WI38 (cell line): ENCODE measurements at regions not wholly inside any gene's neighbourhood (a gene's known extent, or its start where the extent isn't known, plus 50 kb on each side); places are given as distances from the start of the nearest gene placed in this dataset.

Source experiments
- H3K4me3 ChIP-seq: 2 replicates; pipeline ENCODE4 v1.5.1; 2011; ENCODE audit warnings: low read depth, mild to moderate bottlenecking, control low read depth, low read length
- TF ChIP-seq, protein P1 (sequence below): IDR thresholded peaks from 2 replicates; pipeline ENCODE4 v1.5.1; 2012; ENCODE audit warnings: low read depth, mild to moderate bottlenecking, control low read depth, low read length

DNA sequence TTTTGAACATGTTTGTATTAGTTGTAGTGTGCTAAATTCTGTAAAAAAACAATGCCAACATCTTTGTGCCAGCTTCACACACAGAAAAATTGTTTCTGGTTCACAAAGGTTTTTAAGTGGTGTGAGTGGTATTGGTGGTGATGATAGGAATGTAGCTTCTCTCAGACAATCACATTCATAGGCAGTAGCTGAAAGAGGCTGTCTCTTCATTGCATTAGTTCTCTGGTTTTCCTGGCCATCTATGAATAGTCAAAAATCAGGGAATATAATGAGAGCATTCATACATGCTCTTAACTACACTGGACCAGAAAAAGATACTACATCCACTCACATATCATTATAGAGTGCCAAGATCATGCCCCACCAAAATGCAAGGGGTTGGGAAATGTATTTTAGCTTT, 433.5 kb downstream of the FLRT2 start:
- no peak overlapping the region for H3K4me3 ChIP-seq
- TF ChIP-seq, protein P1, sequence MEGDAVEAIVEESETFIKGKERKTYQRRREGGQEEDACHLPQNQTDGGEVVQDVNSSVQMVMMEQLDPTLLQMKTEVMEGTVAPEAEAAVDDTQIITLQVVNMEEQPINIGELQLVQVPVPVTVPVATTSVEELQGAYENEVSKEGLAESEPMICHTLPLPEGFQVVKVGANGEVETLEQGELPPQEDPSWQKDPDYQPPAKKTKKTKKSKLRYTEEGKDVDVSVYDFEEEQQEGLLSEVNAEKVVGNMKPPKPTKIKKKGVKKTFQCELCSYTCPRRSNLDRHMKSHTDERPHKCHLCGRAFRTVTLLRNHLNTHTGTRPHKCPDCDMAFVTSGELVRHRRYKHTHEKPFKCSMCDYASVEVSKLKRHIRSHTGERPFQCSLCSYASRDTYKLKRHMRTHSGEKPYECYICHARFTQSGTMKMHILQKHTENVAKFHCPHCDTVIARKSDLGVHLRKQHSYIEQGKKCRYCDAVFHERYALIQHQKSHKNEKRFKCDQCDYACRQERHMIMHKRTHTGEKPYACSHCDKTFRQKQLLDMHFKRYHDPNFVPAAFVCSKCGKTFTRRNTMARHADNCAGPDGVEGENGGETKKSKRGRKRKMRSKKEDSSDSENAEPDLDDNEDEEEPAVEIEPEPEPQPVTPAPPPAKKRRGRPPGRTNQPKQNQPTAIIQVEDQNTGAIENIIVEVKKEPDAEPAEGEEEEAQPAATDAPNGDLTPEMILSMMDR = no peak

DNA sequence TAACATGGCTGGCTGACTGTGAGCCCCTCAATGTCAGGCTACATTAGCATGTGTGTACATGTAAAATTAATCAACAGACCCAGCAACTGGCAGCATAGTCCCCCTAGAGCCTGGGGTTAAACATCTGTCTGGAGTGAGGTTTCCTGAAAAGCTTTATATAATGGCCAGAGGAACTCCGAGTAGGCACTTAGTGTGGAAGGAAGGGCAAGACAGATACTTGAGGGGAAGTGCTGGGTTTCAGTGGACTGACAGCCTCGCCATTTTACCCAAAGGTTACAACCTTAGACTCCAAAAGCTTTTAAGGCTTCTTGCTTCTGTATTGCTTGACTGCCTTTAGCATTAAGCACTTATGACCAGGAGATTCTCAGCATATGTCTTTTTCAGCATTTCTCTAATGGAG, 430.8 kb downstream of the FLRT2 start:
- H3K4me3 ChIP-seq = no peak overlapping the region
- TF ChIP-seq, protein P1 = no peak

DNA sequence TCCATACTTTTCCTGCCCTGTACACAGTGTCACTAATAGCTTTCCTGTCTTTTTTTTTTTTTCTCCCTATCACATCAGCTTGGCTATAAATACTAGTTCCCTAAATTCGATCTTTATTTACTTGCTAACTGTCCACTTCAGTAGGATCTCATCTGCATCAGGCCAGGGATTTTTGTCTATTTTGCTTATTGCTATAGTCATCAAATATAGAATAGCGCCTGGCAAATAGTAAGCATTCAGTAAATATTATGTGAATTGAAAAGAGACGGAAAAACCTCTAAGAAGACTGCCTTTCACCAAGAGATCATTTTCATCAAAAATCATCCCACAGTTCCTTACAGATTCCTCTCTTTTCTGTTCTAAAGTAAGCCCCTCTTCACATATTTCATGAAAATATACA, 429.1 kb downstream of the FLRT2 start:
- no peak overlapping the region for H3K4me3 ChIP-seq
- TF ChIP-seq, protein P1 = no peak

DNA sequence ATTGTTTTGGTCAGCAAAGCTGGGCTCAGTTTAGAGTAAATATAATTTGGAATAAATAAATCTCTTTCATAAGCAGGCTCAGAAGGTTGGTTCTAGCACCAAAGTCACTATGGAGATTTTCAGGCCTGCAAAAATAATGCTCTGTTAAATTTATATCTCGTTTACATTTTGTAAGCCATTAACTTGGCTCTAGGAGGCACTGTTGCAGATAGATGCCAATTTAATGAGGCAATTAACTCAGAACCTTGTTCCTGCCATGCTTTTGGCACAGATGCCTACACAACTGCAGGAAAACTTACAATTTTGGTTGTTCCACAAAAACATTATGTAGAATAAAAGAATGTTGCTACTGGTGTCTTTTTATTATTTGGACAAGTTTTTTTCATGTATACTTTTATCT, 428.1 kb downstream of the FLRT2 start:
- TF ChIP-seq, protein P1 = no peak
- H3K4me3 ChIP-seq = no peak overlapping the region

DNA sequence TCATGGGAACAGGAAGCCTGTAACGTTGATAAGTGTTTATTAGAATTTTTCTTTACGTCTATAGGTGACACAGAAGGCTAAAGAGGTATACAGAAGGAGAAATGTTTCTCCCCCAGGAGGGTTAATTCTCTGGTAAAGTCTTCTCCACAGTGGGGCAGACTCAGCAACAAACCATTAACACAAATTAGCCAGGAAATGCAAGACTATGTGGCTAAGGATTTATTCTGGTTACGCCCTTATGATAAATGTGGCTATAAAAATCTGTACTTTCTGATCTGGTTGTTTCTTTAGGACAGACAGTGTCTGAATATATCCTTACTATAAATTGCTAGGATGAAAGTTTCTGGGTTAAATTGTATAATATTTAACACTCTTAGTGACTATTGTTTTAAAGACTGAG, 423.3 kb downstream of the FLRT2 start:
- TF ChIP-seq, protein P1 = no peak
- H3K4me3 ChIP-seq = no peak overlapping the region

DNA sequence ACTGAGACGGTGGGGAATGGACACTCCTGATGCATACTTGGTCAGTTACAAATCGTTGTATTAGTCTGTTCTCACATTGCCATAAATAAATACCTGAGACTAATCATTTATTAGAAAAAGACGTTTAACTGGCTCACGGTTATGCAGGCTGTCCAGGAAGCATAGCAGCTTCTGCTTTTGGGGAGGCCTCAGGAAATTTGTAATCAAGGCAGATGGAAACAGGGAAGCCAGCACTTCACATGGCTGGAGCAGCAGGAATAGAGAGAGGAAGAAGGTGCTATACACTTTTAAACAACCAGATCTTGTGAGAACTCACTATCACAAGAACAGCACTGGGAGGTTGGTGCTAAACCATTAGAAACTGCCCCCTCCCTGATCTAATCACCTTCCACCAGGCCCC, 418.2 kb downstream of the FLRT2 start:
- TF ChIP-seq, protein P1 = no peak
- H3K4me3 ChIP-seq = no peak overlapping the region

DNA sequence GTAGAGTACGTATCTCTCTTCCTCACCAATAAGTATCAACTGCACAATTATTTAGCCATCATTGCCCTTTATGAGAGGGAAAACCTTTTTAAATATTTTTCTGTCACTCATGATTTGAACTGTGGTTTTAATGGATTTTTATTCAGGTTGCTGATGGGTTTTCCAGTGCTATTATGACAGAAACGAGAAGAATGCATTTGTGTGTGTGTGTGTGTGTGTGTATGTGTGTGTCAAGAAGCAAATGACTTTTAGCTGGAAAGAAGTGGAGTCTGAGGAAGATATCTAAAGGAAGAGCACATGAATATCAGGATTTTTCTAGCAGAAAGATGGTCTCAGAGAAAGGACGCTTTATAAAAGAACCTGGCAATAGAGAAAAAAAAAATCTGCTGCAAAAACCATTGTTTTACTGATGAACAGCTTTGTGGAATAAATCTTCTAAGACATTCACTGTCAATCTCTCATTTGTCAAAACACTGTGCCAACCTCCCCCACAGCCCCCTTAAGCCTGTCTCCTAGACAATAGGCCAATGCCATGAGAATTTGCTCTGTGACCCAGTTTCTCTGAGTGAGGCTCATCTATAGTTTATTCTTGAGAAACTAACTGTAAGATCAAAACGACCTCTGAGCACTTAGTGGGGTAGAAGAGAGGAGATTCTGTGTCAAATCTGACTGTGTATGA, 417.7 kb downstream of the FLRT2 start:
- no peak overlapping the region for H3K4me3 ChIP-seq
- TF ChIP-seq, protein P1 = no peak
